A549 (cell line): ENCODE measurements at regions not wholly inside any gene's neighbourhood (a gene's known extent, or its start where the extent isn't known, plus 50 kb on each side); places are given as distances from the start of the nearest gene placed in this dataset.

Source experiments
- ATAC-seq, 2 experiments: fragments of 200-7000 bp in 1 of 2; fragments of >200 bp in 1 of 2; cut with Nextera tagmentation in 1 of 2; cut with Tn5 transposase in 1 of 2; 3 replicates each; pipeline versions ENCODE4 v1.8.0 to v1.9.1; 2018 to 2020; ENCODE audit warnings: mild to moderate bottlenecking in 1 of 2, moderate library complexity in 1 of 2
- CTCF ChIA-PET: fragments of 300-600 bp; sonication (Branson Sonifier 250); formaldehyde crosslinking; extraction: SDS; loops from one replicate; lab custom pipeline; 2021; ENCODE audit warnings: antibody characterized with exemption, inconsistent platforms; lab: Yijun Ruan, JAX
- POLR2A ChIA-PET: fragments of 350-600 bp; formaldehyde crosslinking; extraction: SDS; loops from one replicate; lab custom pipeline; 2021; ENCODE audit warnings: antibody characterized with exemption, inconsistent platforms; lab: Yijun Ruan, JAX
- DNase-seq, 2 experiments: peaks; one replicate each; pipeline versions ENCODE4 v3.0.0 to v3.0.0-alpha.2; 2011 to 2016; ENCODE audit warnings: low read depth in 1 of 2, low spot score in 1 of 2
- FAIRE-seq: peaks from 2 replicates; lab custom pipeline; 2011; peaks lifted over from hg19 to GRCh38; lab: Jason Lieb, UNC
- H3K27ac ChIP-seq, 2 experiments: fragments of >200 bp; sonication (Bioruptor Twin); formaldehyde crosslinking; 3 replicates each; pipeline ENCODE4 v1.5.1; 2016 to 2017
- H3K4me1 ChIP-seq: fragments of >200 bp; sonication (Bioruptor Twin); formaldehyde crosslinking; 3 replicates; pipeline ENCODE4 v1.6.1; 2016
- H3K4me2 ChIP-seq: fragments of >200 bp; sonication (Bioruptor Twin); formaldehyde crosslinking; 3 replicates; pipeline ENCODE4 v1.6.1; 2016
- H3K4me3 ChIP-seq: fragments of >200 bp; sonication (Bioruptor Twin); formaldehyde crosslinking; 3 replicates; pipeline ENCODE4 v1.5.1; 2016
- H3K9me3 ChIP-seq: fragments of >200 bp; sonication (Bioruptor Twin); formaldehyde crosslinking; 3 replicates; pipeline ENCODE4 v1.6.1; 2016
- CHD4 ChIP-seq: fragments of 200-600 bp; sonication (generic); IDR thresholded peaks from 2 replicates; pipeline ENCODE4 v1.6.1; 2016; ENCODE audit warnings: antibody characterized with exemption, mild to moderate bottlenecking, borderline replicate concordance
- CTCF ChIP-seq: fragments of >200 bp; sonication (Bioruptor Twin); formaldehyde crosslinking; IDR thresholded peaks from 3 replicates; pipeline ENCODE4 v1.5.1; 2016
- EHMT2 ChIP-seq: fragments of 200-600 bp; sonication (generic); IDR thresholded peaks from 2 replicates; pipeline ENCODE4 v1.6.1; 2016; ENCODE audit warnings: antibody characterized with exemption, low read depth, mild to moderate bottlenecking, moderate library complexity
- EP300 ChIP-seq, 2 experiments: fragments of >200 bp; sonication (Bioruptor Twin); formaldehyde crosslinking; IDR thresholded peaks; 2 replicates in 1 of 2; 3 replicates in 1 of 2; pipeline ENCODE4 v1.6.1; 2016 to 2017
- HOXA7 ChIP-seq: fragments of 250-450 bp; sonication (Bioruptor Pico); IDR thresholded peaks from 2 replicates; pipeline ENCODE4 v1.5.0; 2020; ENCODE audit warnings: mild to moderate bottlenecking, moderate library complexity
- HOXB13 ChIP-seq: fragments of 250-450 bp; sonication (Bioruptor Pico); IDR thresholded peaks from 2 replicates; pipeline ENCODE4 v1.5.0; 2020; ENCODE audit warnings: low read depth, mild to moderate bottlenecking, moderate library complexity
- HOXB5 ChIP-seq: fragments of 250-450 bp; sonication (Bioruptor Pico); IDR thresholded peaks from 2 replicates; pipeline ENCODE4 v1.5.0; 2020; ENCODE audit warnings: mild to moderate bottlenecking, moderate library complexity
- KDM1A ChIP-seq: fragments of 200-600 bp; sonication (generic); IDR thresholded peaks from 2 replicates; pipeline ENCODE4 v1.6.1; 2016; ENCODE audit warnings: low read depth, mild to moderate bottlenecking
- NFE2L2 ChIP-seq: fragments of 150-350 bp; conservative IDR thresholded peaks from 2 replicates; pipeline ENCODE4 v1.6.1; 2014; ENCODE audit warnings: low read length
- NPAS2 ChIP-seq: fragments of 250-450 bp; sonication (Bioruptor Pico); IDR thresholded peaks from 2 replicates; pipeline ENCODE4 v1.8.0; 2022; ENCODE audit warnings: mild to moderate bottlenecking, moderate library complexity, borderline replicate concordance
- POLR2AphosphoS2 ChIP-seq: conservative IDR thresholded peaks from 2 replicates; pipeline ENCODE4 v1.6.1; 2012; ENCODE audit warnings: low read length, improper control_type of control experiment, inconsistent platforms
- RAD21 ChIP-seq, 2 experiments: fragments of >200 bp in 1 of 2; sonication (Bioruptor Twin) in 1 of 2; formaldehyde crosslinking in 1 of 2; IDR thresholded peaks in 1 of 2; conservative IDR thresholded peaks in 1 of 2; 2 replicates in 1 of 2; 3 replicates in 1 of 2; pipeline ENCODE4 v1.6.1; 2012 to 2018; ENCODE audit warnings: inconsistent platforms in 1 of 2
- RNF2 ChIP-seq: fragments of 200-600 bp; sonication (generic); IDR thresholded peaks from 2 replicates; pipeline ENCODE4 v1.6.1; 2016; ENCODE audit warnings: low read depth, mild to moderate bottlenecking, antibody characterized with exemption, moderate library complexity, borderline replicate concordance
- SMC3 ChIP-seq: fragments of >200 bp; sonication (Bioruptor Twin); formaldehyde crosslinking; IDR thresholded peaks from 3 replicates; pipeline ENCODE4 v1.6.1; 2018; ENCODE audit warnings: inconsistent platforms
- TFCP2L1 ChIP-seq: fragments of 250-450 bp; sonication (Bioruptor Pico); IDR thresholded peaks from 2 replicates; pipeline ENCODE4 v1.5.0; 2021; ENCODE audit warnings: mild to moderate bottlenecking
- USF2 ChIP-seq: fragments of 450-650 bp; IDR thresholded peaks from 2 replicates; pipeline ENCODE4 v1.6.1; 2014; ENCODE audit warnings: antibody characterized with exemption
- ZNF302 ChIP-seq: fragments of 250-450 bp; sonication (Bioruptor Pico); IDR thresholded peaks from 2 replicates; pipeline ENCODE4 v1.9.0; 2021; ENCODE audit warnings: inconsistent platforms, mild to moderate bottlenecking, moderate library complexity
- ZSCAN20 ChIP-seq: fragments of 250-450 bp; sonication (Bioruptor Pico); IDR thresholded peaks from 2 replicates; pipeline ENCODE4 v1.8.0; 2022; ENCODE audit warnings: mild to moderate bottlenecking, moderate library complexity
- WGBS: methylation state at CpG from one replicate; pipeline ENCODE4 v1.1.6; 2017; ENCODE audit errors: missing lambda C conversion rate; 5-methylcytosine and 5-hydroxymethylcytosine counted together
- TF ChIP-seq, protein P1 (sequence below): fragments of 250-450 bp; sonication (Bioruptor Pico); IDR thresholded peaks from 2 replicates; pipeline ENCODE4 v1.5.0; 2021; ENCODE audit warnings: mild to moderate bottlenecking, moderate library complexity, borderline replicate concordance

- DNase-seq, result no peak
- Histone ChIP-seq H3K9me3 (peaks cover 27% of the 10 kb centered on the region; the same call in 1 of the 3 replicates), H3K4me2 (no peak overlapping the region), H3K4me3 (no peak overlapping the region), H3K4me1 (no peaks in the 10 kb centered on the region), H3K27ac (no peak overlapping the region)
- POLR2A ChIA-PET, result no interaction called here
- TF ChIP-seq ZSCAN20, result no peak
- no peak for TF ChIP-seq POLR2AphosphoS2
- no peak for TF ChIP-seq ZNF302 (CRISPR knock-in tag)
- TF ChIP-seq KDM1A, result no peak
- no peak for TF ChIP-seq NFE2L2
- TF ChIP-seq RNF2, result no peak
- no peak for TF ChIP-seq NPAS2 (CRISPR knock-in tag)
- TF ChIP-seq HOXA7 (CRISPR knock-in tag), result no peak
- TF ChIP-seq, protein P1, sequence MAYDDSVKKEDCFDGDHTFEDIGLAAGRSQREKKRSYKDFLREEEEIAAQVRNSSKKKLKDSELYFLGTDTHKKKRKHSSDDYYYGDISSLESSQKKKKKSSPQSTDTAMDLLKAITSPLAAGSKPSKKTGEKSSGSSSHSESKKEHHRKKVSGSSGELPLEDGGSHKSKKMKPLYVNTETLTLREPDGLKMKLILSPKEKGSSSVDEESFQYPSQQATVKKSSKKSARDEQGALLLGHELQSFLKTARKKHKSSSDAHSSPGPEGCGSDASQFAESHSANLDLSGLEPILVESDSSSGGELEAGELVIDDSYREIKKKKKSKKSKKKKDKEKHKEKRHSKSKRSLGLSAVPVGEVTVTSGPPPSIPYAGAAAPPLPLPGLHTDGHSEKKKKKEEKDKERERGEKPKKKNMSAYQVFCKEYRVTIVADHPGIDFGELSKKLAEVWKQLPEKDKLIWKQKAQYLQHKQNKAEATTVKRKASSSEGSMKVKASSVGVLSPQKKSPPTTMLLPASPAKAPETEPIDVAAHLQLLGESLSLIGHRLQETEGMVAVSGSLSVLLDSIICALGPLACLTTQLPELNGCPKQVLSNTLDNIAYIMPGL (CRISPR knock-in tag), result no peak
- no peak for TF ChIP-seq HOXB5 (CRISPR knock-in tag)
- TF ChIP-seq TFCP2L1 (CRISPR knock-in tag), result no peak
- 5% methylated on average over 2 of the region's 2 CpGs for WGBS
- CTCF ChIA-PET, result interaction anchor here (0.6 to 1.8 kb wide), 2 partner anchors 10 to 382 kb away, joined by 3 to 5 read pairs; no protein-coding TSS in a partner anchor
- ATAC-seq, result no peak
- FAIRE-seq, result peak; percentile 23
These were observed 394.9 kb downstream of the RPS24 start for GRCh38 chr10:78428579-78428978.

DNA sequence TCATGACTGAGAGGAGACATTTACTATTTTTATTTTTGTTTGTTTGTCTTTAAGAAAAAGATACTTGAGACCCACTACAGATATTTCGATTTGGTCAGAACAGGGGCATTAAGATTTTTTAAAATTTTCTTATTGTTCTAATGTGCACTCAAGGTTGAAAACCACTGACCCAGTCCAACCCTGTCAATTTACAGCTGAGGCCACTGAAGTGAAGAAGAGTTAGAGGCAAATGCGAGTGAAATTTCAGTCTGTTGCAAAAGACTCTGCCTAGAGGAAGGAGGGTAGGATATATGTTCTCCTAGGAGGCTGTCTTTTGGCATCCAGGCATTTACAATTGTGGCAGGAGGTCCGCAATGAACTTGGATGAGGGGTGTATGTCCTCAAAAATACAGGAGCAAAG is 396.3 kb downstream of the RPS24 start:
- ATAC-seq, result no peak
- TF ChIP-seq USF2, result no peak
- no peak for TF ChIP-seq RNF2
- TF ChIP-seq ZSCAN20, result no peak
- peaks cover 20% of the 10 kb centered on the region; the same call in 1 of the 3 replicates for H3K9me3 ChIP-seq
- 10% methylated on average over 3 of the region's 3 CpGs for WGBS
- ChIA-PET POLR2A (no interaction called here), CTCF (no interaction called here)
- no peak overlapping the region for H3K27ac ChIP-seq
- no peak overlapping the region for H3K4me3 ChIP-seq
- FAIRE-seq, result no peak
- no peak overlapping the region for H3K4me2 ChIP-seq
- H3K4me1 ChIP-seq, result no peaks in the 10 kb centered on the region
- DNase-seq, result no peak

DNA sequence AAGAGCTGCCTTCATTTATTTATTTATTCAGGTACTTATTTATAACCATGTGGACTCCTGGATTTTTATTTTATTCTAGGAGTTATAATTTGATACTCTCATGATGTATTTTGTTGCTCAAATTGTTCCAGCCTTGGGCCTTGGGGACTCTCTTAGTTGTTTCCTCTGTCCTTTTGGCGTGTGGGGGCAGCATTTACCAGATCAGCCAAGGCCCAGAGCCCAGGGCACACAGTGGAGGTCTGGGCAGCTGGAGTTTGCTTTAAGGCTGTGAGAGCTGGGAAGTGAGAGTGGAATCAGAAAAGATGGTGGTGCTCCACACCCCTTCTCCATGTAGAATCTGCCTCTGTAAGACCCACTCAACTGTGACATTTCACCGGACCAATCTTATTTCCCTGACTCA is 398.9 kb downstream of the RPS24 start:
- H3K27ac ChIP-seq, result peak overlapping the region in 1 of 2 experiments; percentile 32; a peak in 2 of 6 replicates
- CTCF ChIA-PET, result interaction anchor here (0.7 to 1.4 kb wide), 3 partner anchors 20 to 763 kb away, joined by 3 to 5 read pairs (median 4); no protein-coding TSS in a partner anchor
- TF ChIP-seq CTCF (no peak), SMC3 (peak; percentile 43; the same call in 2 of the 3 replicates), TFCP2L1 (CRISPR knock-in tag) (no peak), RAD21 (conservative IDR thresholded peaks at IDR 0.05 in 1 of 2, IDR thresholded peaks at IDR 0.05 in 1 of 2) (peak; percentile 45 to 48; a peak in 4 of 5 replicates), HOXB13 (CRISPR knock-in tag) (no peak), EHMT2 (no peak), EP300 (IDR thresholded peaks at IDR 0.05) (no peak), CHD4 (no peak), NPAS2 (CRISPR knock-in tag) (no peak)
- TF ChIP-seq, all 56 proteins: peak for 2
- H3K4me3 ChIP-seq, result no peak overlapping the region
- ATAC-seq (peak in 1 of 2 experiments; percentile 57; a peak in 2 of 6 replicates), DNase-seq (no peak), FAIRE-seq (no peak)
- WGBS, result 65% methylated on average over 2 of the region's 2 CpGs
- H3K4me2 ChIP-seq, result no peak overlapping the region
- no peaks in the 10 kb centered on the region for H3K4me1 ChIP-seq
- POLR2A ChIA-PET, result no interaction called here
- 0 out of 3 replicates have a peak, but pooled peaks cover 2% of the 10 kb centered on the region for H3K9me3 ChIP-seq
